ENCODE measurements at regions not wholly inside any gene's neighbourhood (a gene's known extent, or its start where the extent isn't known, plus 50 kb on each side); places are given as distances from the start of the nearest gene placed in this dataset.

DNA sequence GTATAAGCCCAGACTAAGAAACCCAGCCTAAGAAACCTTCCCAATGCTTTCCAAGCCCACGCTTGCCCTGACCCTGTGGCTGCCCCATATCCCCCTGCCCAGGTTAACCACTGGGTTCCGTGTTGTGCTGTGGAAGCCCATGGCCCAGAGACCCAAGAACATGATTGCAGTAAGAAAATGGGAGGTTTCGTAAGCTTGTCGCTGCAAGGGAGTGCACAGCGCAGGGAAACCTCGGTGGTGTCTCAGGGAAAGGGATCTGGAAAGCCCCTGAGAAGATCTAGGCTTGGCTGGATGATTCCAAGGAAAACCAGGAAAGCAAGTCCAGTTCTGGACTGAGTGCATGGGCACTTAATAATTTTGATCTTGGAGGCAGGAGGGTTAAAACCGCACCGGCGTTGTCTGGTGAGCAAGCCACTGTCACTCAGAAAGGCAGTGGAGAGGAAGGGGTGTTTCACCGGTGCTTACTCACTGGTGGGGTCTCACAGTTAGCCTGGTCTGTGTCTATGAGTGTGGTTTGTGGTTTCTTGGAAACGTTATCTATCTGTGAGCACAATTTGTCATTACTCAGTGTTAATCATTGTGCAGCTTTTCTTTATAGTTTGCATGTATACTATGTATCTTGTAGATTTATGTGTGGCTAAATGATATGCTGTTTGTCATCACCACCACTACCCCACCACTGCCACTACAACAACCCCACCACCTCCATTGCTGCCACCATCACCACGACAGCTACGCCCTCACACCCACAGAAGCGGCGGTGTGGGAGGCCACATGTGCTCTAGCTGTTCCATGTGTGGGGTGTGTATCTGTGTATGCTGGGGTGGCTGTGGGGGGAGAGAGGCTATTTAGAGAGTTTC is 53.3 kb upstream of the PRDM11 start:
- 40% methylated on average over 15 of the region's 15 CpGs for WGBS (ENCODE audit: low lambda C conversion rate)
- Histone ChIP-seq H3K79me2 (ENCODE audit: insufficient read depth, low read length) (no peaks in the 10 kb centered on the region), H3K27ac (ENCODE audit: extremely low read length, insufficient read depth, low read length) (no peak overlapping the region), H3K4me3 (replicated peaks in 1 of 3; ENCODE audit: insufficient read depth in 1 of 3, low read depth in 2 of 3, low read length in 3 of 3) (no peak overlapping the region), H3K27me3 (ENCODE audit: control insufficient read depth in 1 of 2, insufficient read depth in 2 of 2, low read length in 2 of 2) (peaks cover 0 to 16% of the 10 kb centered on the region in 2 experiments; a peak in 3 of 5 replicates), H3K4me1 (ENCODE audit: insufficient read depth, low read length) (no peaks in the 10 kb centered on the region), H3K4me2 (ENCODE audit: low read depth, low read length) (no peak overlapping the region), H4K20me1 (ENCODE audit: insufficient read depth, low read length) (no peaks in the 10 kb centered on the region; the same call in 1 of the 2 replicates), H3K9me3 (ENCODE audit: low read length) (no peaks in the 10 kb centered on the region), H3K36me3 (replicated peaks in 1 of 2; ENCODE audit: control insufficient read depth in 1 of 2, insufficient read depth in 2 of 2, low read length in 2 of 2) (no peaks in the 10 kb centered on the region), H2AFZ (ENCODE audit: low read length) (no peak overlapping the region), H3K9ac (ENCODE audit: insufficient read depth, low read depth, low read length) (no peak overlapping the region)
- intact Hi-C loops (cut with micrococcal nuclease; ENCODE audit: unreplicated experiment): no loop called here
- FAIRE-seq: no peak
- in situ Hi-C loops (cut with HindIII; ENCODE audit: extremely low pct_ligation_motif_present, low pct_unique_long_range_greater_than_20kb): no loop called here
- POLR2A ChIA-PET: no interaction called here
- TF ChIP-seq KAT7 (CRISPR knock-in tag; IDR thresholded peaks at IDR 0.05; ENCODE audit: borderline replicate concordance) (no peak), ZSCAN9 (CRISPR knock-in tag; IDR thresholded peaks at IDR 0.05; ENCODE audit: borderline replicate concordance) (no peak), SRSF9 (IDR thresholded peaks at IDR 0.05; ENCODE audit: borderline replicate concordance, insufficient read depth, low read depth, low read length, poor library complexity, severe bottlenecking) (no peak), ZNF850 (CRISPR knock-in tag; conservative IDR thresholded peaks at IDR 0.05) (no peak), CHD4 (IDR thresholded peaks at IDR 0.05; ENCODE audit: borderline replicate concordance, low read length) (no peak), MEIS2 (CRISPR knock-in tag; IDR thresholded peaks at IDR 0.05) (no peak), NR2F6 (IDR thresholded peaks at IDR 0.05) (no peak), NR2F6 (CRISPR knock-in tag; IDR thresholded peaks at IDR 0.05) (no peak), NR1H2 (CRISPR knock-in tag; IDR thresholded peaks at IDR 0.05; ENCODE audit: borderline replicate concordance, low read depth) (no peak), TCF7 (IDR thresholded peaks at IDR 0.05; ENCODE audit: low read depth) (no peak), ZNF329 (CRISPR knock-in tag; IDR thresholded peaks at IDR 0.05; ENCODE audit: low read depth) (no peak), ZNF616 (CRISPR knock-in tag; IDR thresholded peaks at IDR 0.05; ENCODE audit: low read depth) (no peak), MAFG (CRISPR knock-in tag; IDR thresholded peaks at IDR 0.05) (no peak), RFXANK (CRISPR knock-in tag; IDR thresholded peaks at IDR 0.05) (no peak), WIZ (CRISPR knock-in tag; IDR thresholded peaks at IDR 0.05) (no peak), CC2D1A (CRISPR knock-in tag; IDR thresholded peaks at IDR 0.05) (no peak), NR2C2 (CRISPR knock-in tag; IDR thresholded peaks at IDR 0.05; ENCODE audit: borderline replicate concordance) (no peak), ZNF232 (CRISPR knock-in tag; IDR thresholded peaks at IDR 0.05; ENCODE audit: borderline replicate concordance) (no peak), ZNF17 (CRISPR knock-in tag; IDR thresholded peaks at IDR 0.05) (no peak)
- TF ChIP-seq, protein P1, sequence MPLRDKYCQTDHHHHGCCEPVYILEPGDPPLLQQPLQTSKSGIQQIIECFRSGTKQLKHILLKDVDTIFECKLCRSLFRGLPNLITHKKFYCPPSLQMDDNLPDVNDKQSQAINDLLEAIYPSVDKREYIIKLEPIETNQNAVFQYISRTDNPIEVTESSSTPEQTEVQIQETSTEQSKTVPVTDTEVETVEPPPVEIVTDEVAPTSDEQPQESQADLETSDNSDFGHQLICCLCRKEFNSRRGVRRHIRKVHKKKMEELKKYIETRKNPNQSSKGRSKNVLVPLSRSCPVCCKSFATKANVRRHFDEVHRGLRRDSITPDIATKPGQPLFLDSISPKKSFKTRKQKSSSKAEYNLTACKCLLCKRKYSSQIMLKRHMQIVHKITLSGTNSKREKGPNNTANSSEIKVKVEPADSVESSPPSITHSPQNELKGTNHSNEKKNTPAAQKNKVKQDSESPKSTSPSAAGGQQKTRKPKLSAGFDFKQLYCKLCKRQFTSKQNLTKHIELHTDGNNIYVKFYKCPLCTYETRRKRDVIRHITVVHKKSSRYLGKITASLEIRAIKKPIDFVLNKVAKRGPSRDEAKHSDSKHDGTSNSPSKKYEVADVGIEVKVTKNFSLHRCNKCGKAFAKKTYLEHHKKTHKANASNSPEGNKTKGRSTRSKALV (CRISPR knock-in tag; IDR thresholded peaks at IDR 0.05): no peak
- CTCF ChIA-PET (ENCODE audit: low intra/inter-chr PET ratio, low total read pairs): no interaction called here
- no peak for ATAC-seq
- BruUV-seq (replicated peaks): no TSS peak
- DNase-seq (ENCODE audit: low spot score): no peak
